BLaER1 treated with 17β-estradiol and CSF1 and Interleukin-3, amounts not matched to agents 10 nM and 100 nM (cell line): ENCODE measurements at regions not wholly inside any gene's neighbourhood (a gene's known extent, or its start where the extent isn't known, plus 50 kb on each side); places are given as distances from the start of the nearest gene placed in this dataset.

ENCODE experiments used
- H3K27ac ChIP-seq, 11 experiments: shearing (Covaris generic); formaldehyde crosslinking; 2 replicates each; pipeline ENCODE4 v1.8.1; 2022
- H3K27me3 ChIP-seq, 11 experiments: shearing (Covaris generic); formaldehyde crosslinking; 2 replicates each; pipeline ENCODE4 v1.8.1; 2022
- H3K36me3 ChIP-seq, 11 experiments: shearing (Covaris generic); formaldehyde crosslinking; 2 replicates each; pipeline ENCODE4 v1.8.1; 2022
- H3K4me1 ChIP-seq, 10 experiments: shearing (Covaris generic); formaldehyde crosslinking; 2 replicates each; pipeline ENCODE4 v1.8.1; 2022
- H3K4me2 ChIP-seq, 11 experiments: shearing (Covaris generic); formaldehyde crosslinking; 2 replicates each; pipeline ENCODE4 v1.8.1; 2022
- H3K4me3 ChIP-seq, 10 experiments: shearing (Covaris generic); formaldehyde crosslinking; 2 replicates each; pipeline ENCODE4 v1.8.1; 2022
- H3K9ac ChIP-seq, 11 experiments: shearing (Covaris generic); formaldehyde crosslinking; 2 replicates each; pipeline ENCODE4 v1.8.1; 2022
- H3K9me3 ChIP-seq, 11 experiments: shearing (Covaris generic); formaldehyde crosslinking; replicated peaks in 1 of 11; 2 replicates each; pipeline ENCODE4 v1.8.1; 2022
- H4K20me1 ChIP-seq, 11 experiments: shearing (Covaris generic); formaldehyde crosslinking; 2 replicates each; pipeline ENCODE4 v1.8.1; 2022
- Cebpa-rat ChIP-seq, 11 experiments: shearing (Covaris generic); IDR thresholded peaks; 2 replicates each; pipeline ENCODE4 v1.8.1; 2022

- Histone ChIP-seq H3K27ac (no peak overlapping the region), H4K20me1 (no peaks in the 10 kb centered on the region), H3K4me3 (no peak overlapping the region), H3K9ac (no peak overlapping the region), H3K9me3 (no peaks in the 10 kb centered on the region), H3K36me3 (no peaks in the 10 kb centered on the region), H3K4me1 (peaks cover 0 to 11% (median 5%) of the 10 kb centered on the region in 10 experiments; a peak in 4 of 20 replicates), H3K27me3 (no peaks in the 10 kb centered on the region), H3K4me2 (0 out of 22 replicates have a peak overlapping the region, but pooled peaks of 1 of the 11 experiments have one; percentile 5)
- no peak for TF ChIP-seq Cebpa-rat (IDR thresholded peaks at IDR 0.05)
Measured at GRCh38 chr14:66074537-66074936, 411.6 kb upstream of the CCDC196 start.

GRCh38 chr14:66076176-66076575 is 410.0 kb upstream of the CCDC196 start:
- Histone ChIP-seq H3K4me1 (peaks cover 0 to 11% (median 5%) of the 10 kb centered on the region in 10 experiments; a peak in 4 of 20 replicates), H3K36me3 (no peaks in the 10 kb centered on the region), H4K20me1 (no peaks in the 10 kb centered on the region), H3K4me3 (no peak overlapping the region), H3K27me3 (no peaks in the 10 kb centered on the region), H3K9me3 (no peaks in the 10 kb centered on the region), H3K27ac (no peak overlapping the region), H3K9ac (no peak overlapping the region), H3K4me2 (no peak overlapping the region)
- TF ChIP-seq Cebpa-rat (IDR thresholded peaks at IDR 0.05): no peak

- H3K27ac ChIP-seq: no peak overlapping the region
- H3K4me3 ChIP-seq: no peak overlapping the region
- no peaks in the 10 kb centered on the region for H3K9me3 ChIP-seq
- TF ChIP-seq Cebpa-rat (IDR thresholded peaks at IDR 0.05): no peak
- H4K20me1 ChIP-seq: no peaks in the 10 kb centered on the region
- H3K27me3 ChIP-seq: no peaks in the 10 kb centered on the region
- no peaks in the 10 kb centered on the region for H3K36me3 ChIP-seq
- no peak overlapping the region for H3K9ac ChIP-seq
- H3K4me1 ChIP-seq: peaks cover 0 to 18% (median 8%) of the 10 kb centered on the region in 10 experiments; a peak in 11 of 20 replicates
- no peak overlapping the region for H3K4me2 ChIP-seq
Measured at GRCh38 chr14:66078006-66078405, 408.2 kb upstream of the CCDC196 start.

GRCh38 chr14:66081594-66082376 is 404.4 kb upstream of the CCDC196 start:
- Histone ChIP-seq H3K4me1 (peaks cover 0 to 26% (median 7%) of the 10 kb centered on the region in 10 experiments; a peak in 8 of 20 replicates), H3K4me2 (peak overlapping the region in 3 of 11 experiments; percentile 3 to 29 (median 23); a peak in 3 of 22 replicates), H4K20me1 (no peaks in the 10 kb centered on the region), H3K4me3 (no peak overlapping the region), H3K36me3 (no peaks in the 10 kb centered on the region), H3K9me3 (no peaks in the 10 kb centered on the region), H3K27me3 (no peaks in the 10 kb centered on the region), H3K27ac (no peak overlapping the region), H3K9ac (no peak overlapping the region)
- TF ChIP-seq Cebpa-rat (IDR thresholded peaks at IDR 0.05): no peak

- H3K9me3 ChIP-seq: no peaks in the 10 kb centered on the region
- H3K36me3 ChIP-seq: no peaks in the 10 kb centered on the region
- H3K9ac ChIP-seq: no peak overlapping the region
- no peak overlapping the region for H3K27ac ChIP-seq
- peak in 3 of 11 experiments; percentile 9 to 30 (median 25); a peak in 4 of 22 replicates for TF ChIP-seq Cebpa-rat (IDR thresholded peaks at IDR 0.05)
- peaks cover 0 to 34% (median 7%) of the 10 kb centered on the region in 10 experiments; a peak in 8 of 20 replicates for H3K4me1 ChIP-seq
- no peak overlapping the region for H3K4me3 ChIP-seq
- H4K20me1 ChIP-seq: no peaks in the 10 kb centered on the region
- H3K4me2 ChIP-seq: peak overlapping the region in 5 of 11 experiments; percentile 37 to 56 (median 46); a peak in 10 of 22 replicates
- H3K27me3 ChIP-seq: no peaks in the 10 kb centered on the region
Measured at GRCh38 chr14:66085224-66085623, 400.9 kb upstream of the CCDC196 start.

GRCh38 chr14:66085665-66086064 is 400.5 kb upstream of the CCDC196 start:
- Histone ChIP-seq H3K9me3 (no peaks in the 10 kb centered on the region), H3K4me3 (no peak overlapping the region), H3K27ac (no peak overlapping the region), H3K36me3 (no peaks in the 10 kb centered on the region), H3K4me2 (peak overlapping the region in 4 of 11 experiments; percentile 45 to 56 (median 50); a peak in 7 of 22 replicates), H3K4me1 (peaks cover 0 to 34% (median 7%) of the 10 kb centered on the region in 10 experiments; a peak in 8 of 20 replicates), H3K27me3 (no peaks in the 10 kb centered on the region), H4K20me1 (no peaks in the 10 kb centered on the region), H3K9ac (no peak overlapping the region)
- peak in 3 of 11 experiments; percentile 6 to 56 (median 53); a peak in 3 of 22 replicates for TF ChIP-seq Cebpa-rat (IDR thresholded peaks at IDR 0.05)

GRCh38 chr14:66087231-66087630 is 398.9 kb upstream of the CCDC196 start:
- H3K36me3 ChIP-seq: no peaks in the 10 kb centered on the region
- H3K27ac ChIP-seq: no peak overlapping the region
- peak overlapping the region in 2 of 11 experiments; percentile 10 to 12; a peak in 3 of 22 replicates for H3K4me2 ChIP-seq
- no peak for TF ChIP-seq Cebpa-rat (IDR thresholded peaks at IDR 0.05)
- no peaks in the 10 kb centered on the region for H3K27me3 ChIP-seq
- H3K4me3 ChIP-seq: no peak overlapping the region
- no peaks in the 10 kb centered on the region for H3K9me3 ChIP-seq
- peaks cover 0 to 28% (median 5%) of the 10 kb centered on the region in 10 experiments; a peak in 8 of 20 replicates for H3K4me1 ChIP-seq
- no peak overlapping the region for H3K9ac ChIP-seq
- H4K20me1 ChIP-seq: no peaks in the 10 kb centered on the region

GRCh38 chr14:66088656-66089055 is 397.5 kb upstream of the CCDC196 start:
- no peak overlapping the region for H3K9ac ChIP-seq

GRCh38 chr14:66092206-66092605 is 394.0 kb upstream of the CCDC196 start:
- no peak overlapping the region for H3K9ac ChIP-seq
- no peaks in the 10 kb centered on the region for H4K20me1 ChIP-seq
- peaks cover 0 to 6% (median 0%) of the 10 kb centered on the region in 11 experiments; a peak in 2 of 22 replicates for H3K9me3 ChIP-seq
- peaks cover 0 to 5% (median 0%) of the 10 kb centered on the region in 10 experiments; a peak in 3 of 20 replicates for H3K4me1 ChIP-seq
- no peak overlapping the region for H3K4me3 ChIP-seq
- no peak overlapping the region for H3K27ac ChIP-seq
- H3K4me2 ChIP-seq: no peak overlapping the region
- no peaks in the 10 kb centered on the region for H3K36me3 ChIP-seq
- H3K27me3 ChIP-seq: no peaks in the 10 kb centered on the region
- no peak for TF ChIP-seq Cebpa-rat (IDR thresholded peaks at IDR 0.05)

More at GRCh38 chr14:66088656-66089055, 397.5 kb upstream of the CCDC196 start:
- Histone ChIP-seq H3K4me2 (no peak overlapping the region), H4K20me1 (no peaks in the 10 kb centered on the region), H3K27ac (no peak overlapping the region), H3K4me1 (peaks cover 0 to 21% (median 4%) of the 10 kb centered on the region in 10 experiments; a peak in 8 of 20 replicates), H3K4me3 (no peak overlapping the region), H3K9me3 (peaks cover 0 to 4% (median 0%) of the 10 kb centered on the region in 11 experiments; a peak in 2 of 22 replicates), H3K27me3 (no peaks in the 10 kb centered on the region), H3K36me3 (no peaks in the 10 kb centered on the region)
- no peak for TF ChIP-seq Cebpa-rat (IDR thresholded peaks at IDR 0.05)
